ENCODE measurements at regions not wholly inside any gene's neighbourhood (a gene's known extent, or its start where the extent isn't known, plus 50 kb on each side); places are given as distances from the start of the nearest gene placed in this dataset.

DNA sequence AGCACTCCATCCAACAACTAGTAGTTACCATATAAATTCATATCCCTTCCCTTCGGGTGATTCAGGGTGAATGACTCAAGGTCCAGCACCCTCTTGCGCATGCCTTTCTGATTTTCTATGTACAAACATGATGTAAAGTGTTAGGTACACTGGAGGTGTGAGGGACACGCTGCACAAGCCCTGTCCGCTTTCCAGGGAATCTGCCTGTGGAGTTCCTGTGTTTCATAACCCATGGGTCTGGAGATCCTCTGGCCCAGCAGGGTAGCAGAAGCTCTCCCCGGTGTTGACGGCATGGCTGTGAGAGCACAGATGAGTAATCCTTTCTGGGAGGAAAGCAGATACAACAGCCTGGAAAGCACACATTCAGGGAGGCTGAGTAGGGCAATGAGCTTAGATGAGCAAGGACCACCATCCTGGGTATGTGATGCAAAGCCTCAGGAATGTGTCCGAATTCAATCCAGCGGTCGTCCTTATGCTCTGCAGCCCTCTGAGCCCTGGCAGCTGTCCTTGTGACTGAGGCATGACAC is 142.9 kb upstream of the TP63 start:
- TF ChIP-seq, protein P1, sequence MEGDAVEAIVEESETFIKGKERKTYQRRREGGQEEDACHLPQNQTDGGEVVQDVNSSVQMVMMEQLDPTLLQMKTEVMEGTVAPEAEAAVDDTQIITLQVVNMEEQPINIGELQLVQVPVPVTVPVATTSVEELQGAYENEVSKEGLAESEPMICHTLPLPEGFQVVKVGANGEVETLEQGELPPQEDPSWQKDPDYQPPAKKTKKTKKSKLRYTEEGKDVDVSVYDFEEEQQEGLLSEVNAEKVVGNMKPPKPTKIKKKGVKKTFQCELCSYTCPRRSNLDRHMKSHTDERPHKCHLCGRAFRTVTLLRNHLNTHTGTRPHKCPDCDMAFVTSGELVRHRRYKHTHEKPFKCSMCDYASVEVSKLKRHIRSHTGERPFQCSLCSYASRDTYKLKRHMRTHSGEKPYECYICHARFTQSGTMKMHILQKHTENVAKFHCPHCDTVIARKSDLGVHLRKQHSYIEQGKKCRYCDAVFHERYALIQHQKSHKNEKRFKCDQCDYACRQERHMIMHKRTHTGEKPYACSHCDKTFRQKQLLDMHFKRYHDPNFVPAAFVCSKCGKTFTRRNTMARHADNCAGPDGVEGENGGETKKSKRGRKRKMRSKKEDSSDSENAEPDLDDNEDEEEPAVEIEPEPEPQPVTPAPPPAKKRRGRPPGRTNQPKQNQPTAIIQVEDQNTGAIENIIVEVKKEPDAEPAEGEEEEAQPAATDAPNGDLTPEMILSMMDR (IDR thresholded peaks at IDR 0.05): no peak
- no peak for TF ChIP-seq POLR2A (IDR thresholded peaks at IDR 0.05)
